ENCODE measurements at regions not wholly inside any gene's neighbourhood (a gene's known extent, or its start where the extent isn't known, plus 50 kb on each side); places are given as distances from the start of the nearest gene placed in this dataset.
"Not testable (repeated sequence)": the region's sequence is repeated elsewhere in the genome, so short reads cannot be mapped to it uniquely, and the experiment has no call there.

DNA sequence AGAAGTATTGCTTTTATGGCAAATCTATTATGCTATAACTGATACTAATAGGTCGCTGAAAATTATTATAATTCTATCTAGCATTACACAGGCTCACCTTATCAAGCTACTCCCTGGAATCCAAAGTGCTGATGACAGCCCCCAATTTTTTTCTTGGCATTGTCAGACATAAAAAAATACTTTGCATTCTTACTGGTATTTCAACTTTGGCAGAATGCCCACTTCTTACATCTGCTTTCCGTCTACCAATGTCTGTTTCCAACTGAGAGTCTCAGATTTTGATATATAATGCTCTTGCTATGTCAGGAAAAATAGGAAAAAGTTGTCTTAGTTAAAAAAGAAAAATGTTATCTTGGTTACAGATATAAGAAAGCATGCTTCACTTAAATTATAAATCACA lies 615.4 kb downstream of the C12orf50 start:
- Histone ChIP-seq H3K4me3 (replicated peaks; ENCODE audit: low read depth, low read length) (no peak overlapping the region), H3K36me3 (ENCODE audit: control insufficient read depth, insufficient read depth, low read length) (no peaks in the 10 kb centered on the region), H3K27me3 (replicated peaks; ENCODE audit: control insufficient read depth, insufficient read depth, low read length) (no peaks in the 10 kb centered on the region)
- DNase-seq (ENCODE audit: extremely low read depth, insufficient read length): no peak
- TF ChIP-seq, protein P1, sequence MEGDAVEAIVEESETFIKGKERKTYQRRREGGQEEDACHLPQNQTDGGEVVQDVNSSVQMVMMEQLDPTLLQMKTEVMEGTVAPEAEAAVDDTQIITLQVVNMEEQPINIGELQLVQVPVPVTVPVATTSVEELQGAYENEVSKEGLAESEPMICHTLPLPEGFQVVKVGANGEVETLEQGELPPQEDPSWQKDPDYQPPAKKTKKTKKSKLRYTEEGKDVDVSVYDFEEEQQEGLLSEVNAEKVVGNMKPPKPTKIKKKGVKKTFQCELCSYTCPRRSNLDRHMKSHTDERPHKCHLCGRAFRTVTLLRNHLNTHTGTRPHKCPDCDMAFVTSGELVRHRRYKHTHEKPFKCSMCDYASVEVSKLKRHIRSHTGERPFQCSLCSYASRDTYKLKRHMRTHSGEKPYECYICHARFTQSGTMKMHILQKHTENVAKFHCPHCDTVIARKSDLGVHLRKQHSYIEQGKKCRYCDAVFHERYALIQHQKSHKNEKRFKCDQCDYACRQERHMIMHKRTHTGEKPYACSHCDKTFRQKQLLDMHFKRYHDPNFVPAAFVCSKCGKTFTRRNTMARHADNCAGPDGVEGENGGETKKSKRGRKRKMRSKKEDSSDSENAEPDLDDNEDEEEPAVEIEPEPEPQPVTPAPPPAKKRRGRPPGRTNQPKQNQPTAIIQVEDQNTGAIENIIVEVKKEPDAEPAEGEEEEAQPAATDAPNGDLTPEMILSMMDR (IDR thresholded peaks at IDR 0.05; ENCODE audit: insufficient read depth, low read length, poor library complexity, severe bottlenecking): no peak

DNA sequence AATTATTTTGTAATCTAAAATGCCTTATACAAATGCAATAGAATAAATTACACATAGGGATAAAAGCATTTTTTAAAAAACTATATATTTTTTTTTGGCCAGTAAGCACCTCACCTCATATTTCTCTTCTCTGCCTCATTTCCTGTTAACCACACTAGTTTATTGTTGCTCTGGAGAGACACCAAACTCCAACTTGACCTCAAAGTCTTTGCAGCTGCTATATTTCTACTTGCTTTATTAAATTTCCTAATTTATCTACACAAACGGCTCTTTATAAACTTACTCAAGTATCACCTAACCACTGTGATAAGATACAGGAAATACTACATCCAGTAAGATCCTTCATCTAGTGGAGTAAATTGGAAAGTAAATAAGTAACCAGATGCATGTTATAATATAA lies 622.3 kb downstream of the C12orf50 start:
- Histone ChIP-seq H3K4me3 (replicated peaks; ENCODE audit: low read depth, low read length) (no peak overlapping the region), H3K27me3 (replicated peaks; ENCODE audit: control insufficient read depth, insufficient read depth, low read length) (no peaks in the 10 kb centered on the region), H3K36me3 (ENCODE audit: control insufficient read depth, insufficient read depth, low read length) (no peaks in the 10 kb centered on the region)
- no peak for DNase-seq (ENCODE audit: extremely low read depth, insufficient read length)
- TF ChIP-seq, protein P1 (IDR thresholded peaks at IDR 0.05; ENCODE audit: insufficient read depth, low read length, poor library complexity, severe bottlenecking): no peak

GRCh38 chr12:87405918-87406317 lies 623.3 kb downstream of the C12orf50 start:
- DNase-seq (ENCODE audit: extremely low read depth, insufficient read length): no peak
- no peaks in the 10 kb centered on the region for H3K27me3 ChIP-seq (replicated peaks; ENCODE audit: control insufficient read depth, insufficient read depth, low read length)
- TF ChIP-seq, protein P1 (IDR thresholded peaks at IDR 0.05; ENCODE audit: insufficient read depth, low read length, poor library complexity, severe bottlenecking): no peak
- no peak overlapping the region for H3K4me3 ChIP-seq (replicated peaks; ENCODE audit: low read depth, low read length)
- H3K36me3 ChIP-seq (ENCODE audit: control insufficient read depth, insufficient read depth, low read length): no peaks in the 10 kb centered on the region

GRCh38 chr12:87394168-87394567 lies 635.0 kb downstream of the C12orf50 start:
- not testable (repeated sequence) for H3K27me3 ChIP-seq (replicated peaks; ENCODE audit: control insufficient read depth, insufficient read depth, low read length); H3K4me3 ChIP-seq (replicated peaks; ENCODE audit: low read depth, low read length); DNase-seq (ENCODE audit: extremely low read depth, insufficient read length); H3K36me3 ChIP-seq (ENCODE audit: control insufficient read depth, insufficient read depth, low read length)

DNA sequence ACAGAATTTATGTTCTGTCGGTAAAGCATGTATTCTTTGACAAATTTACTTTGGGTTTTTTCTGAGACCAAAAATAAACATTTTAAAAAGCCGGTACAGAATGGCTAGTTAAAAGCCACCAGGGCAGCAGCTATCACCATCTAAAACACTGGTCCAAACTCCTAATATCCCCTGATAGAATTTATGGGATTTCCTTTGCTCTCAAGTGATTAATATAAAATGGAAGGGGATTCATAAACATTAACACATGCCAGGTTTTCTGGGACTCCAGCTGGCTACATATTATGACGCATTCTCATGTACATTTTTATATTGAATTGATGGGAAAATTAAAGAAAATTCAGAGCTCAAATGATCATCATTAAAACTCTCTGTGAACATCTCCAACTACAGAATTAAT lies 640.8 kb downstream of the C12orf50 start:
- TF ChIP-seq, protein P1 (IDR thresholded peaks at IDR 0.05; ENCODE audit: insufficient read depth, low read length, poor library complexity, severe bottlenecking): no peak
- H3K27me3 ChIP-seq (replicated peaks; ENCODE audit: control insufficient read depth, insufficient read depth, low read length): no peaks in the 10 kb centered on the region
- H3K4me3 ChIP-seq (replicated peaks; ENCODE audit: low read depth, low read length): no peak overlapping the region
- no peak for DNase-seq (ENCODE audit: extremely low read depth, insufficient read length)
- H3K36me3 ChIP-seq (ENCODE audit: control insufficient read depth, insufficient read depth, low read length): no peaks in the 10 kb centered on the region

DNA sequence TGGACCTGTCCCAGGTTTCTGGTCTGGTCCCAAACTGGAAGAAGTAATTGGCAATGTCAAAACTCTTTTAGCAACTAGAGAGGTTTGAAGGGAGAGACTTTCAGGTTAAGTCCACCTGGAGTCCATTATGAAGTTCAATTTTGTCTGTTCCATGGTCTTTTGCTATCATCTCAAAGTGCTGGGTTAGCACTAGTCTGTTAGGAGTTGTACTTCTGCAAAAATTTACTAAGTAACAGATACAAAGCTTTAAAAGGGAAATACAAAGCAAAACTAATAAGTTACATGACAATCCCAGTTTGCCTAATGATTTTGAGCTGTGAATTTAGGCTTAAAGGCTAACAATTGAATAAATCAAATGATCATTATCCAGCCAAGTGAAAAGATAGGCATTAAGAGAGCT lies 643.9 kb downstream of the C12orf50 start:
- Histone ChIP-seq H3K27me3 (replicated peaks; ENCODE audit: control insufficient read depth, insufficient read depth, low read length) (no peaks in the 10 kb centered on the region), H3K36me3 (ENCODE audit: control insufficient read depth, insufficient read depth, low read length) (no peaks in the 10 kb centered on the region), H3K4me3 (replicated peaks; ENCODE audit: low read depth, low read length) (no peak overlapping the region)
- no peak for DNase-seq (ENCODE audit: extremely low read depth, insufficient read length)
- TF ChIP-seq, protein P1 (IDR thresholded peaks at IDR 0.05; ENCODE audit: insufficient read depth, low read length, poor library complexity, severe bottlenecking): no peak
